Neural cell (in vitro differentiated cells): ENCODE measurements at regions not wholly inside any gene's neighbourhood (a gene's known extent, or its start where the extent isn't known, plus 50 kb on each side); places are given as distances from the start of the nearest gene placed in this dataset.

ENCODE experiments used
- CTCF ChIP-seq: fragments of 450-650 bp; IDR thresholded peaks from 2 replicates; pipeline ENCODE4 v1.5.1; 2014; ENCODE audit warnings: antibody characterized with exemption, mild to moderate bottlenecking, moderate library complexity; ENCODE audit not compliant: poor library complexity, severe bottlenecking
- EP300 ChIP-seq: fragments of 450-650 bp; conservative IDR thresholded peaks from 2 replicates; pipeline ENCODE4 v1.6.1; 2014; ENCODE audit warnings: antibody characterized with exemption, mild to moderate bottlenecking, moderate library complexity; ENCODE audit not compliant: poor library complexity, severe bottlenecking
- EZH2 ChIP-seq: fragments of 200-600, 300-800 bp; shearing (Covaris generic), sonication (generic); IDR thresholded peaks from 2 replicates; pipeline ENCODE4 v1.6.1; 2014; ENCODE audit warnings: antibody characterized with exemption, low read length, borderline replicate concordance, mild to moderate bottlenecking; ENCODE audit not compliant: insufficient read depth, poor library complexity, severe bottlenecking
- POLR2AphosphoS5 ChIP-seq: IDR thresholded peaks from 2 replicates; pipeline ENCODE4 v1.6.1; 2012
- REST ChIP-seq: IDR thresholded peaks from 2 replicates; pipeline ENCODE4 v1.6.1; 2012; ENCODE audit warnings: borderline replicate concordance
- SMC3 ChIP-seq: fragments of 450-650 bp; conservative IDR thresholded peaks from 2 replicates; pipeline ENCODE4 v1.6.1; 2014; ENCODE audit warnings: antibody characterized with exemption, mild to moderate bottlenecking, moderate library complexity; ENCODE audit not compliant: poor library complexity
- TAF1 ChIP-seq: IDR thresholded peaks from 2 replicates; pipeline ENCODE4 v1.6.1; 2012; ENCODE audit warnings: low read depth

- TF ChIP-seq CTCF (no peak), REST (no peak), EP300 (no peak), POLR2AphosphoS5 (no peak), TAF1 (no peak), EZH2 (no peak), SMC3 (no peak)
These were observed 723.2 kb downstream of the BRD1 start for GRCh38 chr22:49104434-49104833.
